GM12878 (cell line): ENCODE measurements at regions not wholly inside any gene's neighbourhood (a gene's known extent, or its start where the extent isn't known, plus 50 kb on each side); places are given as distances from the start of the nearest gene placed in this dataset.

Experiments
- RFX5 ChIP-seq: IDR thresholded peaks from 2 replicates; pipeline ENCODE4 v1.6.1; 2011; ENCODE audit warnings: low read depth, low read length, improper control_type of control experiment
- SIX5 ChIP-seq: IDR thresholded peaks from 2 replicates; pipeline ENCODE4 v1.6.1; 2011; ENCODE audit warnings: mild to moderate bottlenecking, low read depth, low read length, moderate library complexity; ENCODE audit not compliant: severe bottlenecking
- TARDBP ChIP-seq: IDR thresholded peaks from 2 replicates; pipeline ENCODE4 v1.6.1; 2016; ENCODE audit warnings: borderline replicate concordance
- TF ChIP-seq, protein P1 (sequence below), 3 experiments: IDR thresholded peaks in 2 of 3; conservative IDR thresholded peaks in 1 of 3; 2 replicates each; pipeline ENCODE4 v1.5.1; 2011; ENCODE audit warnings: low read depth in 3 of 3, low read length in 3 of 3, mild to moderate bottlenecking in 3 of 3, control low read depth in 2 of 3, moderate library complexity in 2 of 3, inconsistent platforms in 1 of 3, mixed read lengths in 1 of 3; ENCODE audit not compliant: control insufficient read depth in 2 of 3, insufficient read depth in 1 of 3; ENCODE audit errors: extremely low read depth in 1 of 3

- no peak for TF ChIP-seq SIX5
- TF ChIP-seq RFX5, result no peak
- no peak for TF ChIP-seq TARDBP
- TF ChIP-seq, protein P1, sequence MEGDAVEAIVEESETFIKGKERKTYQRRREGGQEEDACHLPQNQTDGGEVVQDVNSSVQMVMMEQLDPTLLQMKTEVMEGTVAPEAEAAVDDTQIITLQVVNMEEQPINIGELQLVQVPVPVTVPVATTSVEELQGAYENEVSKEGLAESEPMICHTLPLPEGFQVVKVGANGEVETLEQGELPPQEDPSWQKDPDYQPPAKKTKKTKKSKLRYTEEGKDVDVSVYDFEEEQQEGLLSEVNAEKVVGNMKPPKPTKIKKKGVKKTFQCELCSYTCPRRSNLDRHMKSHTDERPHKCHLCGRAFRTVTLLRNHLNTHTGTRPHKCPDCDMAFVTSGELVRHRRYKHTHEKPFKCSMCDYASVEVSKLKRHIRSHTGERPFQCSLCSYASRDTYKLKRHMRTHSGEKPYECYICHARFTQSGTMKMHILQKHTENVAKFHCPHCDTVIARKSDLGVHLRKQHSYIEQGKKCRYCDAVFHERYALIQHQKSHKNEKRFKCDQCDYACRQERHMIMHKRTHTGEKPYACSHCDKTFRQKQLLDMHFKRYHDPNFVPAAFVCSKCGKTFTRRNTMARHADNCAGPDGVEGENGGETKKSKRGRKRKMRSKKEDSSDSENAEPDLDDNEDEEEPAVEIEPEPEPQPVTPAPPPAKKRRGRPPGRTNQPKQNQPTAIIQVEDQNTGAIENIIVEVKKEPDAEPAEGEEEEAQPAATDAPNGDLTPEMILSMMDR (IDR thresholded peaks at IDR 0.05 in 2 of 3, conservative IDR thresholded peaks at IDR 0.05 in 1 of 3; ENCODE audit: control insufficient read depth in 2 of 3, extremely low read depth in 1 of 3, insufficient read depth in 1 of 3, low read depth in 3 of 3, low read length in 3 of 3), result no peak
These were observed 250.5 kb downstream of the AUH start for GRCh38 chr9:91111226-91111625.
